Liver (tissue), 3 donors: ENCODE measurements at regions not wholly inside any gene's neighbourhood (a gene's known extent, or its start where the extent isn't known, plus 50 kb on each side); places are given as distances from the start of the nearest gene placed in this dataset.

Experiments
- CTCF ChIP-seq: fragments of 150-350 bp; IDR thresholded peaks from 2 replicates; pipeline ENCODE4 v1.5.1; 2017; ENCODE audit warnings: improper control_type of control experiment, low read depth, low read length; ENCODE audit not compliant: missing input control
- EGR1 ChIP-seq, 2 donors: IDR thresholded peaks; 2 replicates each; pipeline ENCODE4 v1.6.1; 2016 to 2018; ENCODE audit warnings: antibody characterized with exemption in 2 of 2, low read depth in 2 of 2
- GABPA ChIP-seq, 2 donors: IDR thresholded peaks in 1 of 2; conservative IDR thresholded peaks in 1 of 2; 2 replicates each; pipeline ENCODE4 v1.6.1; 2016; ENCODE audit warnings: antibody characterized with exemption in 2 of 2, mild to moderate bottlenecking in 1 of 2, moderate library complexity in 1 of 2
- HNF4A ChIP-seq, 2 donors: conservative IDR thresholded peaks; 2 replicates each; pipeline ENCODE4 v1.6.1; 2016; ENCODE audit warnings: antibody characterized with exemption in 2 of 2, mild to moderate bottlenecking in 2 of 2
- JUND ChIP-seq, 2 donors: IDR thresholded peaks; 2 replicates each; pipeline ENCODE4 v1.6.1; 2016; ENCODE audit warnings: antibody characterized with exemption in 2 of 2
- MAX ChIP-seq: IDR thresholded peaks from 2 replicates; pipeline ENCODE4 v1.6.1; 2016; ENCODE audit warnings: antibody characterized with exemption
- NR2F2 ChIP-seq: IDR thresholded peaks from 2 replicates; pipeline ENCODE4 v1.6.1; 2016; ENCODE audit warnings: antibody characterized with exemption
- RAD21 ChIP-seq, 2 donors: IDR thresholded peaks; 2 replicates each; pipeline ENCODE4 v1.6.1; 2016; ENCODE audit warnings: antibody characterized with exemption in 2 of 2, mild to moderate bottlenecking in 2 of 2
- REST ChIP-seq: IDR thresholded peaks from 2 replicates; pipeline ENCODE4 v1.6.1; 2016; ENCODE audit warnings: antibody characterized with exemption, mild to moderate bottlenecking
- YY1 ChIP-seq: IDR thresholded peaks from 2 replicates; pipeline ENCODE4 v1.6.1; 2016; ENCODE audit warnings: antibody characterized with exemption, mild to moderate bottlenecking
- ZBTB33 ChIP-seq: IDR thresholded peaks from 2 replicates; pipeline ENCODE4 v1.6.1; 2016; ENCODE audit warnings: antibody characterized with exemption
- donor health status: healthy.
- donor health status: healthy.

GRCh38 chr12:24281341-24281740, 331.9 kb upstream of the SOX5 start:
- no peak for TF ChIP-seq JUND (IDR thresholded peaks at IDR 0.05)
- no peak for TF ChIP-seq RAD21 (IDR thresholded peaks at IDR 0.05)
- TF ChIP-seq CTCF, result no peak
- TF ChIP-seq YY1, result no peak
- no peak for TF ChIP-seq ZBTB33
- TF ChIP-seq GABPA (IDR thresholded peaks at IDR 0.05 in 1 of 2, conservative IDR thresholded peaks at IDR 0.05 in 1 of 2), result no peak
- TF ChIP-seq MAX, result no peak
- no peak for TF ChIP-seq REST
- TF ChIP-seq NR2F2, result no peak
- no peak for TF ChIP-seq EGR1 (IDR thresholded peaks at IDR 0.05; ENCODE audit: low read depth in 2 of 2)
- no peak for TF ChIP-seq HNF4A (conservative IDR thresholded peaks at IDR 0.05)
